ENCODE measurements at regions not wholly inside any gene's neighbourhood (a gene's known extent, or its start where the extent isn't known, plus 50 kb on each side); places are given as distances from the start of the nearest gene placed in this dataset.

DNA sequence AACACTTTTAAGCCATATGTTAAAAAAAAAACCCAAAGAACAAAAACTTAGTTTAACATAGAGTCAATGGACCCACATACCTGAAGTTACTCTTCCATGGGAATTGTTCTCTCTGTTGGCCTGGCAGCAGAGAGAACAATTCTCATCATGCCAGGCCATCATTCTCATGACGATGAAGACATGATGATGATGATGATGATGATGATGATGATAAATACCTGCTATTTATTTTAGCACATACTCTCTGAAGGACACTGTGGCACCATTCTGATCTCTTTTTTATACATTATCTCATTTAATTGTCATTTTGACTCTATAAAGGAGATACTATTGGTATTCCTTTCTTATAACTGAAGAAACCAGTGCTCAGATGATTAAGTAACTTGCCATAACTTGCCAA is 366.9 kb downstream of the MFSD1 start (continued):
- TF ChIP-seq, protein P1, sequence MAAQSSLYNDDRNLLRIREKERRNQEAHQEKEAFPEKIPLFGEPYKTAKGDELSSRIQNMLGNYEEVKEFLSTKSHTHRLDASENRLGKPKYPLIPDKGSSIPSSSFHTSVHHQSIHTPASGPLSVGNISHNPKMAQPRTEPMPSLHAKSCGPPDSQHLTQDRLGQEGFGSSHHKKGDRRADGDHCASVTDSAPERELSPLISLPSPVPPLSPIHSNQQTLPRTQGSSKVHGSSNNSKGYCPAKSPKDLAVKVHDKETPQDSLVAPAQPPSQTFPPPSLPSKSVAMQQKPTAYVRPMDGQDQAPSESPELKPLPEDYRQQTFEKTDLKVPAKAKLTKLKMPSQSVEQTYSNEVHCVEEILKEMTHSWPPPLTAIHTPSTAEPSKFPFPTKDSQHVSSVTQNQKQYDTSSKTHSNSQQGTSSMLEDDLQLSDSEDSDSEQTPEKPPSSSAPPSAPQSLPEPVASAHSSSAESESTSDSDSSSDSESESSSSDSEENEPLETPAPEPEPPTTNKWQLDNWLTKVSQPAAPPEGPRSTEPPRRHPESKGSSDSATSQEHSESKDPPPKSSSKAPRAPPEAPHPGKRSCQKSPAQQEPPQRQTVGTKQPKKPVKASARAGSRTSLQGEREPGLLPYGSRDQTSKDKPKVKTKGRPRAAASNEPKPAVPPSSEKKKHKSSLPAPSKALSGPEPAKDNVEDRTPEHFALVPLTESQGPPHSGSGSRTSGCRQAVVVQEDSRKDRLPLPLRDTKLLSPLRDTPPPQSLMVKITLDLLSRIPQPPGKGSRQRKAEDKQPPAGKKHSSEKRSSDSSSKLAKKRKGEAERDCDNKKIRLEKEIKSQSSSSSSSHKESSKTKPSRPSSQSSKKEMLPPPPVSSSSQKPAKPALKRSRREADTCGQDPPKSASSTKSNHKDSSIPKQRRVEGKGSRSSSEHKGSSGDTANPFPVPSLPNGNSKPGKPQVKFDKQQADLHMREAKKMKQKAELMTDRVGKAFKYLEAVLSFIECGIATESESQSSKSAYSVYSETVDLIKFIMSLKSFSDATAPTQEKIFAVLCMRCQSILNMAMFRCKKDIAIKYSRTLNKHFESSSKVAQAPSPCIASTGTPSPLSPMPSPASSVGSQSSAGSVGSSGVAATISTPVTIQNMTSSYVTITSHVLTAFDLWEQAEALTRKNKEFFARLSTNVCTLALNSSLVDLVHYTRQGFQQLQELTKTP (IDR thresholded peaks at IDR 0.05; ENCODE audit: low read depth in 1 of 2, partially characterized antibody in 2 of 2), result no peak
- TF ChIP-seq ETV6 (IDR thresholded peaks at IDR 0.05; ENCODE audit: borderline replicate concordance in 1 of 2, low read depth in 2 of 2, low read length in 1 of 2) (no peak), ETV6 (CRISPR knock-in tag; IDR thresholded peaks at IDR 0.05; ENCODE audit: borderline replicate concordance) (no peak), LCOR (CRISPR knock-in tag; IDR thresholded peaks at IDR 0.05) (no peak), ZNF121 (CRISPR knock-in tag; conservative IDR thresholded peaks at IDR 0.05) (no peak), TCFL5 (CRISPR knock-in tag; conservative IDR thresholded peaks at IDR 0.05) (no peak), CBX3 (IDR thresholded peaks at IDR 0.05; ENCODE audit: borderline replicate concordance in 1 of 2, low read length in 2 of 2) (no peak), MCM3 (IDR thresholded peaks at IDR 0.05) (no peak)

DNA sequence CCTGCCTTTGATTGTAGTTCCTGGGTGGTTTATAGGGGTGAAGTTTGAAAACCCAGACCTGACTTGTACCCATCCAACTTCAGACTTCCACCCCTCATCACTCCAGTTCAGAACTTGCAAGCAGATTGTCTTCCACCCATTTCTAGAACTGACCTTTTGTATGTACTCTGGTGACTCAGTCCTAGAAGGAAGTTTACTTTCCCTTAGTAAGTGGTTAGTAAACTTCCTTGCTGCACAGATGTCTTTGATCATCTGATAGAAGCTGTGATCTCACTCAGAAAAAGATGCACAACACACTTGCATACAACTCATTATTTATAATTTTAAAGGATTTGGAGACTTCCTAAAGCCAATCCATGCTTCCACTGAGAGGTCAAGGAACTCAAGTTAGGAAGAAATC is 368.0 kb downstream of the MFSD1 start:
- CTCF ChIA-PET (ENCODE audit: low intra/inter-chr PET ratio), result no interaction called here
- no peak for FAIRE-seq
- H3K36me3 ChIP-seq (ENCODE audit: control insufficient read depth, insufficient read depth, low read length), result no peaks in the 10 kb centered on the region
- H3K79me2 ChIP-seq (ENCODE audit: control insufficient read depth, insufficient read depth, low read length), result no peaks in the 10 kb centered on the region
- H2AFZ ChIP-seq (ENCODE audit: low read depth, low read length), result no peak overlapping the region
- POLR2A ChIA-PET, result no interaction called here
- H3K9me3 ChIP-seq (replicated peaks; ENCODE audit: control insufficient read depth, insufficient read depth, low read depth, low read length), result no peaks in the 10 kb centered on the region
- H3K9me1 ChIP-seq (ENCODE audit: control insufficient read depth, insufficient read depth, low read length), result no peaks in the 10 kb centered on the region
- H3K4me2 ChIP-seq (ENCODE audit: insufficient read depth, low read length), result no peak overlapping the region
- H3K9ac ChIP-seq (ENCODE audit: insufficient read depth in 1 of 2, low read depth in 2 of 2, low read length in 2 of 2), result no peak overlapping the region
- ATAC-seq, result no peak
- H3K4me1 ChIP-seq (replicated peaks in 1 of 2; ENCODE audit: control insufficient read depth in 2 of 2, insufficient read depth in 2 of 2, low read length in 2 of 2), result no peaks in the 10 kb centered on the region
- H4K20me1 ChIP-seq (replicated peaks; ENCODE audit: control insufficient read depth, insufficient read depth, low read length), result no peaks in the 10 kb centered on the region
- H3K4me3 ChIP-seq, result no peak overlapping the region
- no peak for DNase-seq (ENCODE audit: extremely low read depth in 1 of 4, low spot score in 3 of 4)
- in situ Hi-C loops (cut with MboI), result no loop called here
- no peaks in the 10 kb centered on the region for H3K27me3 ChIP-seq (ENCODE audit: control insufficient read depth in 2 of 2, insufficient read depth in 2 of 2, low read length in 2 of 2)
- H3K27ac ChIP-seq (ENCODE audit: extremely low read depth, low read depth, low read length), result no peak overlapping the region
- intact Hi-C loops (cut with micrococcal nuclease), result no loop called here
- BruUV-seq (replicated peaks), result no TSS peak
- TF ChIP-seq TBL1XR1 (IDR thresholded peaks at IDR 0.05; ENCODE audit: low read length in 2 of 2) (no peak), TRIM24 (IDR thresholded peaks at IDR 0.05) (no peak), ELF2 (CRISPR knock-in tag; IDR thresholded peaks at IDR 0.05) (no peak), E2F3 (CRISPR knock-in tag; IDR thresholded peaks at IDR 0.05) (no peak), MTF1 (CRISPR knock-in tag; IDR thresholded peaks at IDR 0.05; ENCODE audit: borderline replicate concordance) (no peak), SAFB2 (IDR thresholded peaks at IDR 0.05; ENCODE audit: borderline replicate concordance, low read depth, low read length, severe bottlenecking) (no peak), EZH2 (IDR thresholded peaks at IDR 0.05; ENCODE audit: borderline replicate concordance, low read depth, low read length) (no peak), MAFK (IDR thresholded peaks at IDR 0.05; ENCODE audit: low read length) (no peak)
